ENCODE measurements at regions not wholly inside any gene's neighbourhood (a gene's known extent, or its start where the extent isn't known, plus 50 kb on each side); places are given as distances from the start of the nearest gene placed in this dataset.

GRCh38 chr18:29780816-29781215 lies 1261.7 kb downstream of the DSC3 start:
- TF ChIP-seq CTCF (IDR thresholded peaks at IDR 0.05; ENCODE audit: insufficient read depth, low read length) = no peak
- no peak for DNase-seq (ENCODE audit: low read depth)

GRCh38 chr18:29779096-29779495 lies 1263.4 kb downstream of the DSC3 start:
- H3K4me3 ChIP-seq (ENCODE audit: low read depth, low read length) = no peak overlapping the region
- TF ChIP-seq CTCF (IDR thresholded peaks at IDR 0.05; ENCODE audit: insufficient read depth, low read length) = no peak
- peak; percentile 15 for DNase-seq (ENCODE audit: low read depth)

More at GRCh38 chr18:29780816-29781215, 1261.7 kb downstream of the DSC3 start:
- H3K4me3 ChIP-seq (ENCODE audit: low read depth, low read length) = no peak overlapping the region

GRCh38 chr18:29753379-29753778 lies 1289.2 kb downstream of the DSC3 start:
- H3K4me3 ChIP-seq (ENCODE audit: low read depth, low read length) = no peak overlapping the region
- peak; percentile 32 for DNase-seq (ENCODE audit: low read depth)
- no peak for TF ChIP-seq CTCF (IDR thresholded peaks at IDR 0.05; ENCODE audit: insufficient read depth, low read length)

- no peak overlapping the region for H3K4me3 ChIP-seq (ENCODE audit: low read depth, low read length)
- DNase-seq (ENCODE audit: low read depth) = peak; percentile 37
- TF ChIP-seq CTCF (IDR thresholded peaks at IDR 0.05; ENCODE audit: insufficient read depth, low read length) = no peak
Measured at GRCh38 chr18:29749704-29750103, 1292.8 kb downstream of the DSC3 start.

GRCh38 chr18:29741461-29741860 lies 1301.1 kb downstream of the DSC3 start:
- H3K4me3 ChIP-seq (ENCODE audit: low read depth, low read length) = no peak overlapping the region
- no peak for TF ChIP-seq CTCF (IDR thresholded peaks at IDR 0.05; ENCODE audit: insufficient read depth, low read length)
- no peak for DNase-seq (ENCODE audit: low read depth)

GRCh38 chr18:29737620-29738019 lies 1304.9 kb downstream of the DSC3 start:
- H3K4me3 ChIP-seq (ENCODE audit: low read depth, low read length) = no peak overlapping the region
- no peak for DNase-seq (ENCODE audit: low read depth)
- no peak for TF ChIP-seq CTCF (IDR thresholded peaks at IDR 0.05; ENCODE audit: insufficient read depth, low read length)

- DNase-seq (ENCODE audit: low read depth) = no peak
- H3K4me3 ChIP-seq (ENCODE audit: low read depth, low read length) = no peak overlapping the region
- TF ChIP-seq CTCF (IDR thresholded peaks at IDR 0.05; ENCODE audit: insufficient read depth, low read length) = no peak
Measured at GRCh38 chr18:29737190-29737589, 1305.4 kb downstream of the DSC3 start.
